GF-D8 (cell line): ENCODE measurements at regions not wholly inside any gene's neighbourhood (a gene's known extent, or its start where the extent isn't known, plus 50 kb on each side); places are given as distances from the start of the nearest gene placed in this dataset.

ENCODE experiments used
- DNase-seq: peaks from one replicate; lab custom pipeline; 2025; lab: John Stamatoyannopoulos, UW

GRCh38 chr1:4371849-4372248 is 282.6 kb upstream of the AJAP1 start:
- DNase-seq, result no peak

DNA sequence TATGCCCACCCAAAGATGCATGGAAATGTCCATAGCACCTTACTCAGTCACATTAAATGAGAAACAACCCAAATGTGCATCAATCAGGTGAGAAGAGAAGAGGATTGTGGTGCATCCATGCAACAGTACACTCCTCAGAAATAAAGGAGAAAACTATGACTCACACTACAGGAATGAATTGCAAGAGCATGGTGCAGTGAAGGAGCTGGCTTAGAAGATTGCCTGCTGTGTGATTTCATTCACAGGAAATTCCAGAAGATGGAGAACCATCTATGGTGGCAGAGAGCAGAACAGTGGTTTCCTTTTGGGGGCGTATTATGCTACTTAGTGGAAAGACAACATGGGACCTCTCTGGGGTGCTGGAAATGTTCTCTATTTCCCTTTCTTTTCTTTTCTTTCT is 278.6 kb upstream of the AJAP1 start:
- no peak for DNase-seq

DNA sequence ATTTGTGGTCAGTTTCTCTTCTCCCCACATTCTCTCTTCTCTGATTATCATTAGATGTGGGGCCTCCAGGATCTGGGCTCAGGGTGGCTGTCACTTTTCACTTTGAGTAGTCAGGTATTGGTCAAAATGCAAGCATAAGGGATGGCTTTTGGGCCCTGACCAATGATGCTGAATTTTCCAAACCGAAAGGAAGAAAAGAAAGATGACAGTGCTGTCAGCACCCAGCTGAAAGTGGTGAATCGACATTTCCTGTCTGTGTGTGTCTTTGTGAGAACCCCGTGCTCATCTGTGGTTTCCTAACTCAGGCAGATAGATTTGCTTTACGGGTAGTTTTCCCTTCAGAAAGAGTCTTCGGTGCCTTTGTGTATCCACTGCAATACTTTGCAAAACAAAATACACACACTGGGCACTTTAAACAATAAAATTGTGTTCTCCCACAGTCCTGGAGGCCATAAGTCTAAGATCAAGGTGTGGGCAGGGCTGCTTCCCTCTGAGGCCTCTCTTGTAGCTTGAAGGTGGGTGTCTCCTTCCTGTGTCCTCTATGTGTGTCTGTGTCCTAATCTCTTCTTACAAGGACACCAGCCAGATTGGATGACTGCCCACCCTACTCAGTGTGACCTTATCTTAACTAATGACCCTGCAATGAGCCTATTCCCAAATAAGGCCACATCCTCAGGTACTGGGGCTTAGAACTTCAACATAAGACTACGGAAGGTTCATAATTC is 274.8 kb upstream of the AJAP1 start:
- no peak for DNase-seq

GRCh38 chr1:4380564-4381168 is 273.7 kb upstream of the AJAP1 start:
- no peak for DNase-seq

DNA sequence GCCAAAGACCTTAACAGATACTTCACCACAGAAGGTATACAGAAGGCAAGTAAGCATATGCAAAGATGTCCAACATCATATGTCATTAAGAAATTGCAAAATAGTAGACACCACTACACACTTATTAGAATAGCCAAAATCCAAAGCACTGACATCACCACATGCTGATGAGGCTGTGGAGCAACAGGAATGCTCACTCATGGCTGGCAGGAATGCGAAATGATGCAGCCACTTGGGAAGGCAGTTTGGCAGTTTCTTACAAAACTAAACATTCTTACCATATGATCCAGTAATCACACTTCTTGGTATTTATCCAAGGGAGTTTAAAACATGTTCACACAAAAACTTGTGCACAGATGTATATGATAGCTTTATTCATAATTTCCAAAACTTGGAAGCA is 261.2 kb upstream of the AJAP1 start:
- no peak for DNase-seq

DNA sequence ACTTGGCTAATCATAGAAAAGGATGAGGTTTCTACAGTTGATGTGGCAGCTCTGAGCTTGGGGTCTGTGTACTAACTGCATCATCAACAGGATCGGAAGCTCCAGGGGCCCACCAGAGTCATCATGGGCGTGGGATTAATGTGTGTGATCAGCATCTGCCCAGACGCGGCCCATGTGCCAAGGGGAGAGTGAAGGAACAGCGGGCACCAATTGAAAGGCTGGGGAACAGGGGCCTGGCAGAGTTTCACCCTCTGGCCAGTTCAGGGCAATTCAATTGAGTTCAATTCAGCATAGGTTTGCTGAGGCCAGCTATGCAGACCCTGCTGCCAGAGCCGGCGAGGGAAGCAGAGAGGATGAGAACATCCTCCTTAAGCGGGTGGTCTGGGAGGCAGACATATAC is 260.0 kb upstream of the AJAP1 start:
- no peak for DNase-seq

- no peak for DNase-seq
Observed at GRCh38 chr1:4395158-4395557, 259.3 kb upstream of the AJAP1 start.

DNA sequence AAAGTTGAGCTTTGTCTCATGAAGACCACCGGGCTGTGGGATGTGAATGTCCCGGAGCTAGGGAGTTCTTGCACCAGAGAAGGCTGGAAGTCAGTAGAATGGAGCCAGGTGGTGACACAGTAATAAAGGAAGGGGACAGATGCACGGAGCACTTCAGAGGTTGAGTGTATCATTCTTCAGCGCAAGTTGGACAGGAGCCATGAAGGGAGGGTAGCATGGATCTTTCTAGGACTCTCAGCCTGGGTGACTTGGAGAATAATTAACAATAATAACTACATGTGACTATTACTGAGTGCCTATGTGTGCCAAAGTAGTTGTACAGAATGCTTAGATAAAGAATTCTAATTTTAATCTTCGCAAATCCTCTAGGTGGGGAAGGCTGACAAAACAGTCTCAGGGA is 258.7 kb upstream of the AJAP1 start:
- DNase-seq, result no peak

GRCh38 chr1:4396551-4396950 is 257.9 kb upstream of the AJAP1 start:
- no peak for DNase-seq

DNA sequence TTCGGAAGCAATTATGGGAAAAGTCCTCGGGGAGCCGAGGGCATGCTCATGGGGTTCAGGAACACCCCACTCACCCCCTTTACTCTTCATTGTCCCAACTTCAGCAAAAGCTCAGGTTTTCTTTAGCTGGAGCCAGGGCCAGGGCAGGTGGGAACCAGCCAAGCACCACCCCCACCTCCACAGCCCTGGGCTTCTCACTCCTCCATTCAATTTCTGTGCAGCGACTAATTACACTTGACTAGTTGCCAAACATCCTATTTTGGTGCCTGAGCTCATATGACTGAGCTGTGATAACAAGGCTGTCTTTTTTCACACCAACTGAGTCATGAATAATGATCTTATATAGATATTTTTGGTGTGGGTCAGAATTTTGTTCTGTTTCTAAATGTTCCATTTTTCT is 257.2 kb upstream of the AJAP1 start:
- DNase-seq, result no peak

DNA sequence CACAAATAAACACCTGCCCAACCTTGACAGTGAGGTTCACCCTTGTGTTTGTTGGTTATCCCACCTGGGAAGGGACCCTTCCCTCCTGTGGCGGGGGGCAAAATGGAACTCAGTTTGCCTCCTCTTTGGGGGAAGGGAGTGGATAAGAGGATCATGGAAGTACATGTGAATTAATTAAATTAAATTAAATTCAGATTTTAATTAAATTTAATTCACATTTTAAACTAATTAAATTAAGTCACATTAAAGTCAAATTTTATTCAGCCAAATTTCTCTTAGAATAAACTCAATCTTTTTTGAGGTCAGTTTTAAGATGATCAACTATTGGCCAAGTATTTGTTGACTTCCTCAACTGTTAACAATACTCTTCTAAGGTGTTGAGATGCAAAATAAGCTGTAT is 252.4 kb upstream of the AJAP1 start:
- no peak for DNase-seq

- DNase-seq, result no peak
Observed at GRCh38 chr1:4404854-4405590, 249.4 kb upstream of the AJAP1 start.

GRCh38 chr1:4407851-4408250 is 246.6 kb upstream of the AJAP1 start:
- DNase-seq, result no peak

GRCh38 chr1:4408380-4408779 is 246.0 kb upstream of the AJAP1 start:
- DNase-seq, result no peak

- no peak for DNase-seq
Observed at GRCh38 chr1:4411862-4412261, 242.5 kb upstream of the AJAP1 start.

DNA sequence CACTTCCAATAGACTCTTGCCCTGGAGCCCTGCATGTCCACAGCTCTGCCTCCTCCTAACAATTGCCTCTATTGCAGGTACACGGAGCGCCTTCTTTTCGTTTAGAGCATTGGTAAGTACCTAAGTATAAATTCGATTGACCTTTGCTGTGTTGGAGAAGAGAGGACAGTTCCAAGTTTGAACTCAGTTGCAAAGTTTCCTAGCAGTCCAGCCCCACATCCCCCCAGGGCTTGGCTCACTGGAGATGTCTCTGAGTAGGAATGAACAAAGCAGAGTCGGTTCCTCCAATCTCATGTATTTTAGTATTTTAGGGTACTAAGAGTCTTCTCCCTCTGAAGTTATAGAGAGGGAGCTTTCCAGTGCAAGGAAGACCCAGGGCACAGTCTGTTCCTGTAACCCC is 238.9 kb upstream of the AJAP1 start:
- no peak for DNase-seq

DNA sequence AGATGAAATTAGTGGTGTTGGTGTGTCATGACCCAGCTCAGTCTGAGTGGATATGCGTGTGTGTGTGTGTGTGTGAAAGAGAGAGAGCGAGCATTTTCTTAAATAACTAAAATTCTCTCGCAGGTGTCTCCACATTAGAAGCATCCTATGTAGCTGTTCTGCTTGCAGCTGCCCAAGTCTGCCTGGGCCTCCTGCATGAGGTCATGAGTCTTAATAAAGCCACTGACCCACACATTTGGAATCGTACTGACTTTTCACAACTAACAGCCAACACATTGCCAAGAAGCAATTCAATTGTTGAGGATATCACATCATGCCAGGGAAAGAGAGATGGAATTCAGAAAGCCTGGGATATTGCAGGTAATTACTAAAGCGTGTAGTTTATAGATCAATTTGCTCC is 238.2 kb upstream of the AJAP1 start:
- no peak for DNase-seq

GRCh38 chr1:4418021-4418420 is 236.4 kb upstream of the AJAP1 start:
- DNase-seq, result no peak

- DNase-seq, result no peak
Observed at GRCh38 chr1:4421986-4422385, 232.4 kb upstream of the AJAP1 start.

GRCh38 chr1:4422504-4423289 is 231.7 kb upstream of the AJAP1 start:
- DNase-seq, result no peak

DNA sequence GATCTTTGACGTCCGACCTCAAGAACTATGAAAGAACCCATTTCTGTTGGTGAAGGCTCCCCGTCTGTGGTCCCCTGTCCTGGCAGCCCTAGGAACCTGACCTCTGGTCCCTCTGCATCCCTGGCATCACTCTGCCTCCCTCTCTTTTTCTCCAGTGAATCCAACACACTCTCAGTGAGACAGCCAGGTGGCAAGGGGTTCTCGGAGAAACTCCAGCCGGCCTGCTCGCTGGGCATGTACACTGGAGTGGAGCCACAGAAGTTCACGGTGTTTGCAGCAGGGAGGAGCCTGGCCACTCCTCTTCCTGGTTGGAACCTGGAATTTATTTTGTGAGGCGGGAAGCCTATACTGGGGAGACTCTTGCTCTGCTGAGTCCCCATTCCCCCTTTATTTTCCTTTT is 230.2 kb upstream of the AJAP1 start:
- no peak for DNase-seq

DNA sequence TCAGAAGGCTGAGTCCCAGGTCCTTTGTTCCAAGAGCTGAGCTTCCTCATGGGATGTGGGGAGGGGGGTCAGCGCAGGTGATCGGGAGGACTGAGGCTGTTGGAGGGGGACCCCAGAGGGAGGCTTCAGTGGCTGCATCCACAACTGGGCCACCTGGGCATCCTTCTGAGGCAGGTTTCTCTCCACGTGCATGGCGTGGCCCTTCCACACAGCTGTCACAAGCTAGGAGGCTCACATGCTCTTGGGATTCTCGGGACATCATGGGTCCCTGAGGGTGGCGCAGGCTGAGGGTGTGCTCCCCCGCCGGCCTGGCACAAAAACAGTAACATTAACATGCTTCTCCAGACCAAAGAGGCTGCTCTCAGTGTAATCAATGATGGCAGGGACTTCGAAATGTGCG is 229.6 kb upstream of the AJAP1 start:
- DNase-seq, result no peak

GRCh38 chr1:4425892-4426291 is 228.5 kb upstream of the AJAP1 start:
- no peak for DNase-seq
